ENCODE measurements at regions not wholly inside any gene's neighbourhood (a gene's known extent, or its start where the extent isn't known, plus 50 kb on each side); places are given as distances from the start of the nearest gene placed in this dataset.

- no peak for DNase-seq
Observed at GRCh38 chr2:176747506-176747905, 465.1 kb upstream of the HNRNPA3 start.

DNA sequence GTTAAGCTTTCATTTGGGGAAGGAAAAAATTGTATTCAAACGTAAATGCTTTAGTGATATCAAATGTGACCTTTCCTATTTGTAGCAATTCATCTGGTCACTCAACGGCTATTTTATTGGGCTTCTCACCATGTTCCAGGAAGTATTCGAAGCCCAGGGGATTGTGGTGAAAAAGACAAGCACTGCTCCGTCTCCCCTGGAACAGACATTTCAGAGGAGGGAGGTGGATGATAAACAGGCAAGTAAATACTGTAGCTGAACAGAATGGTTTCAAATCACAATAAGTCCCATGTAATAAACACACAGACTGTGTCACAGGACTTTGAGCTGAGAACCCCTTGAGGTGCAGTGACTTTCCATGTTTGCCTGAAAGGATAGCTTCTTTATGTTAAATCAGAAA lies 464.7 kb upstream of the HNRNPA3 start:
- DNase-seq = no peak

DNA sequence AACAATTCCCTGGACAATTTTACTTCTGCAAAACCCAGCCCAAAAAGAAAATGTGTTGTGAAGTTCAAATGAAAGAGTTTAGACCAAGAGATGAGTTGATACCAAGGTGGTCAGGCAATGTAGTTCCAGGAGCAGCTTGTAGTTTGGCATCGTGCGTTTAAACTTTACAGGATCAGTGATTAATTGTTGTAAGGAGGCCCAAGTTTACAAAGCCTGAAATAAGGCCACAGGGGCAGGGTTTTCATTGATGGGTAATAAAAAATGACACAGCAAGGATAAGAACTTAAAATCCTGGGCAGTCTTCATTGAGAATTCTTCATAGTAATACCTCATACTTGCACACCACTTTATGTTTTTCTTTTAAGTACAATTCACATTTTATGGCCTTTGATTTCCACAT lies 463.9 kb upstream of the HNRNPA3 start:
- DNase-seq = no peak

DNA sequence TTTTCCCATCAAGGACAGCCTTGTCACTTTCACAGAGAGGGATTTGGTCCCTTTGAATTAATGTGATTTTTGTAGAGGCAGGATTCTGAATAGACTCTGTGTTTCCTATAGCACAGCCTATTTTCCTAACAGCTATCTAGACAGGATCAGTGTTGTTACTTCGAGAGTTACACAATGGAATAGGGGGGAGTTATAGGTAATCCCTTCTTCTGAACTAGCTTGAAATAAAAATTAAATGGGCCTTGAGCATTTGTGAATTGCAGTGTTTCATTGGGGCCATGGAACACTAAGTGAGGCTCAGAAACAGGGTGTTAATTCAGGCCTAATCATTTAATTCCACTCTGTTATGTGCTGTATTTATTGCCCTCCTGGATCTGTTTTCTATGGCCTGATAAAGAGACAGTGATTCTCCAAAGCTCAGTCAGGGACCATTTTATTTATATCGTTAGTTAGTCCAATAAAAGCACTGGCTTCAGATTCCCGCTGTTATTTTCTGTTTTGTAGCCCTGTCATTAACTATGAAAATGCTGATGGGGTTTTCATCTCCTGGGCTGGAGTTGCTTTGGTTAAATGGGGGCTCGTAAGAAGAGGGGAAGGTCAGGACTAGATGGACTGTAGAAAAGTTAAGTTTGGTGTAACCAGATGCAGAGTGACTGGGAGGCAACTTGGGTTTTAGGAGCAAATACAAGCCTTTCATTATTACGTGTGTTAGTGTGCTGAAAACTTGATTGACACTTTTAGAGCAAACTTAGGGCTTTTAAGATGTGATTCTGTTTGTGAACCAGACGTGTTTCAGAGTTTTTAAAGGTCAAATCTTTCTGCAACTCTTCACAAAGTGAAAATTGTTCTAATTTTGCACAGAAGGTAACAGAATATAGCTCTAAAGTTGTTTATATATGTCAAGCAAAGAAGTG lies 461.0 kb upstream of the HNRNPA3 start:
- no peak for DNase-seq

- no peak for DNase-seq
Observed at GRCh38 chr2:176752295-176752694, 460.3 kb upstream of the HNRNPA3 start.

GRCh38 chr2:176753205-176753604 lies 459.4 kb upstream of the HNRNPA3 start:
- no peak for DNase-seq

- no peak for DNase-seq
Observed at GRCh38 chr2:176753752-176754474, 458.7 kb upstream of the HNRNPA3 start.

GRCh38 chr2:176755537-176756135 lies 457.0 kb upstream of the HNRNPA3 start:
- DNase-seq = no peak

- DNase-seq = no peak
Observed at GRCh38 chr2:176758426-176758825, 454.2 kb upstream of the HNRNPA3 start.

DNA sequence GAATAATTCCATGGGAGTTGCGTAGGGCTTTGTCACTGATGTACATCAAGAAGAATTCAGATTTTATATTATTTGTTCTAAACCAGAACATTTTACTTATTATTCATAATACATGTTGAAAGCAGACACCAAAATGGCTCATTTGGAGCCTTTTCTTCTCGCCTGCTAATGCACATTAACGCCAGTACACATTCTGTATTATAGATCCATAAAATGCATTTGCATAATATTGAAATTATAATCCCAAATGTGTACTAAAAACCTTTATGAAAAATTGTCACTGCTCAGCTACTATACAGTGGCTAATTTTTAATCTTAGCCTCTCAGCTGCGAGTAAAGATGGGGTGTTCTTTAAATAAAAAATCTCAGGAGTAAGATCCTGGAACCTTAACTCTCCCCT lies 452.2 kb upstream of the HNRNPA3 start:
- DNase-seq = no peak

DNA sequence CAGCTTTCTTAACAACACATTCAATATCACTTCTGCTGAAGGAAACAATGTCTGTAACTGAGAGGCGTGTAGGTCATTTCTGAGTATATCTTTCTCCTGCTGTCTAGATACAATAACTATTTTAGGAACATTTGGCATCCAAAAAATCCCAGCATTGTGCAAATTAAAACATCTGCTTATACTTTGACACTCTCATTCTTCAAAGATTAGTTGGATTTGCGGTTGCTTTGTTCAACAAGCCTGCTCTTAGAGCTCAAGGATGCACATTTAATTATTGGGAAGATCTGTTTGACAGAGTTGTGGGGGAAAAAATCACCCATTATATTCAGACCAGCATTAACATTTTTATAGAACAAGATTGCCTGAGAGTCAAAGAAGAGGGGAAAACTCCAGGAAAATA lies 449.5 kb upstream of the HNRNPA3 start:
- DNase-seq = no peak

- no peak for DNase-seq
Observed at GRCh38 chr2:176763851-176764404, 448.7 kb upstream of the HNRNPA3 start.

GRCh38 chr2:176764921-176765320 lies 447.7 kb upstream of the HNRNPA3 start:
- DNase-seq = no peak

- DNase-seq = no peak
Observed at GRCh38 chr2:176766005-176766404, 446.6 kb upstream of the HNRNPA3 start.

GRCh38 chr2:176768185-176768584 lies 444.4 kb upstream of the HNRNPA3 start:
- peak; percentile 16 for DNase-seq

DNA sequence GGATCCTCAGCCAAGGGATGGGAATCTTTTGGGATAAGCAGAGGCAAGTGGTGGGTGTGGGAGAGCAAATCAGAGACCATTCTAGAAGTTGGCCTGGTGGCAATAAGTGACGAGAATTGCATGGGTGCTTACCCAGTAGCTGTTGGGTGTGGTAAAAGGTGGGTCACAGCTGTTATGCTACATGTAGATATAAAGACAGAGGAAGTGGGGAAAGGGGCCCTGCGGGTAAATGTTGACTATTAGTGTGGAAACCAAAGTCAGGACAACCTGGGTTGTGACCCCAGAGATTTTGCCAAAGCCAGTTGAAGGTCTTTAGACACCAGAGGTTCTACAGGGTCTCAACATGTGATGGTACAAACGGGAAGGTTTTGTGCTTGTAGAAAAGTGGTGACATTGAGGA lies 443.6 kb upstream of the HNRNPA3 start:
- no peak for DNase-seq

- DNase-seq = no peak
Observed at GRCh38 chr2:176769499-176770370, 442.9 kb upstream of the HNRNPA3 start.

DNA sequence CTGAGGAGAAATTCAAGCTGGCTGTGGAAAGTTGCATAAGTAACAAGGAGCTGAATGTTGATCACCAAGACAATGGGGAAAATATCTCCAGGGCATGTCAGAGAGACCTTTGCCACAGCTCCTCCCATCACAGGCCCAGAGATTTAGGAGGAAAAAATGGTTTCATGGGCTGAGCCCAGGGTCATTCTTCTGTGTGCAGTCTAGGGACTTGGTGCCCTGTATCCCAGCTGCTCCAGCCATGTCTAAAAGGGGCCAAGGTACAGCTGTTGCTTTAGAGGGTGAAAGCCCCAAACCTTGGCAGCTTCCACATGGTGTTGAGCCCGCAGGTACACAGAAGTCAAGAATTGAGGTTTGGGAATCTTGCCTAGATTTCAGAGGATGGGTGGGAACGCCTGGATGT lies 439.8 kb upstream of the HNRNPA3 start:
- DNase-seq = no peak

DNA sequence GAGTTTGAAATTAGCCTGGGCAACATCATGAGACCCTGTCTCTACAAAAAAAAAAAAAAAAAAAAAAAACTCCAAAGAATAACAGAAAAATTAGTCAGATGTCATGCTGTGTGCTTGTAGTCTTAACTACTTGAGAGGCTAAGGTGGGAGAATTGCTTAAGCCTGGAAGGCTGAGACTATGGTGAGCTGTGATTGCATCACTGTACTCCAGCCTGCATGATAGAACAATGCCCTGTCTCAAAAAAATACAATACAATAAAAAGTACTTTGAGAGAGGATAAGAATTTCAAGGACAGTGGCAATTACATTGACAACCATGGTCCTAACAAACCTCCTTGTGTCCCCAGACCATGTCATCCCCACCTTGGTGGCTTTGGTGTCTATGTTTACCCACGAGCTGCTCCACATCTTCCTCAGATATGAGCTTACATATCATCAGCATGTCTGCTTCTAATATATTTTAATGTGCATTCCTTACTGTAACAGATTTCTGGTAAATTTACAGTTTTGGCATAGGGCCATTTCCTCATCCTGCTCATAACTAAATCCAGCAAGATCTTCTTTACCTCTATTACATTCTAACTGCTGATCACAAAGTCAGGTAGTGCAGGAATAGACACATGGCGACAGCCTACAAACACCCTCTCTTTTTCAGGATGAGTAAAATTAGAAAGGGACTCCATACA lies 437.7 kb upstream of the HNRNPA3 start:
- DNase-seq = no peak

- DNase-seq = no peak
Observed at GRCh38 chr2:176777262-176777661, 435.3 kb upstream of the HNRNPA3 start.

DNA sequence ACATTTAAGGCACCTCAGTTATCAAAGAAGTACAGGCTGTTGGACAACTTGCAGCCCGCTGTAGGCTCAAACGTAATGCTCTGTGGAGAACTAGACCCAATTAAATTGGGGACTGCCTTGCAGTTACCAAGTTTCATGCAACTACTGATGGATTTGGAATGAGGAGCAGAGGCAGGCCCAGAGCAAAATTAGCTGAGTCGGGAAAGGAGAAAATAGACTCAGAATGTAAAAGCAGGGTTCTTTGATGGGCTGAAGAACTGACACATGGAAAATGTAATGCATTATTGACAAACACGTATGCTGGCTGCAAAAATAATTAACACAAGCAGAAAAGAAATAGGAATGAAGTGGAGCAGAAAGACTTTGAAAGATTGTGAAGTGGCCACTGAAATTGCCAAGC lies 432.7 kb upstream of the HNRNPA3 start:
- no peak for DNase-seq

- DNase-seq = no peak
Observed at GRCh38 chr2:176780348-176780747, 432.2 kb upstream of the HNRNPA3 start.
